IMR-90 (cell line): ENCODE measurements at regions not wholly inside any gene's neighbourhood (a gene's known extent, or its start where the extent isn't known, plus 50 kb on each side); places are given as distances from the start of the nearest gene placed in this dataset.

Experiments used
- CEBPB ChIP-seq: IDR thresholded peaks from 2 replicates; pipeline ENCODE4 v1.6.1; 2012; ENCODE audit warnings: low read depth, low read length, improper control_type of control experiment
- MAZ ChIP-seq: IDR thresholded peaks from 2 replicates; pipeline ENCODE4 v1.6.1; 2012; ENCODE audit warnings: low read depth, mild to moderate bottlenecking, low read length, improper control_type of control experiment, moderate library complexity, borderline replicate concordance
- MXI1 ChIP-seq: IDR thresholded peaks from 2 replicates; pipeline ENCODE4 v1.6.1; 2012; ENCODE audit warnings: low read depth, mild to moderate bottlenecking, low read length, moderate library complexity, borderline replicate concordance
- POLR2A ChIP-seq: IDR thresholded peaks from 2 replicates; pipeline ENCODE4 v1.6.1; 2012; ENCODE audit warnings: mild to moderate bottlenecking, low read depth, low read length
- RFX5 ChIP-seq: IDR thresholded peaks from 2 replicates; pipeline ENCODE4 v1.8.0; 2012; ENCODE audit warnings: low read depth, mild to moderate bottlenecking, low read length, moderate library complexity
- SMC3 ChIP-seq: fragments of 150-350 bp; IDR thresholded peaks from 2 replicates; pipeline ENCODE4 v1.6.1; 2016; ENCODE audit warnings: low read depth, mild to moderate bottlenecking, antibody characterized with exemption, low read length, moderate library complexity
- TF ChIP-seq, protein P1 (sequence below): fragments of 150-350 bp; IDR thresholded peaks from 2 replicates; pipeline ENCODE4 v1.6.1; 2017; ENCODE audit warnings: mild to moderate bottlenecking, antibody characterized with exemption, low read length, low read depth
- TF ChIP-seq, protein P2 (sequence below): conservative IDR thresholded peaks from 2 replicates; pipeline ENCODE4 v1.5.1; 2012; ENCODE audit warnings: mild to moderate bottlenecking, low read depth, low read length, improper control_type of control experiment

DNA sequence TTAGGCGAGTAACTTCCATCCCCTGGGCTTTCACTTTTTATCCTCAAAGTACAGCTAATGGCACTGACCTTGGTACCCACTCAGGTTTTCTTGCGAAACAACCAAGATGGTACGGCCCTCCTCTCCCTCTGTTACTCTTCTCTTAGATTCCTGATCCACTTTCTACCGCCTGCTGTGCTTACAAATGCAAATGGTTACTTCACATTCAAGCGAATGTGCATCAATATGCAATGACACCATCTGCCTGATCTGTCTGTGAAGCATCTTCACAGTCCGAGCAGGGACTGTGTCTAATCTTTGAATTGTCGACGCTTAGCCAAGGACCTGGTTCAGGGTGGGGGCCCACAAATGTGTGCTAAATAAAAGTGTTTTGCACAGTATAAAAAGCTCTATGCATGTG lies 112.2 kb downstream of the TRIB2 start:
- no peak for TF ChIP-seq MXI1
- TF ChIP-seq, protein P1, sequence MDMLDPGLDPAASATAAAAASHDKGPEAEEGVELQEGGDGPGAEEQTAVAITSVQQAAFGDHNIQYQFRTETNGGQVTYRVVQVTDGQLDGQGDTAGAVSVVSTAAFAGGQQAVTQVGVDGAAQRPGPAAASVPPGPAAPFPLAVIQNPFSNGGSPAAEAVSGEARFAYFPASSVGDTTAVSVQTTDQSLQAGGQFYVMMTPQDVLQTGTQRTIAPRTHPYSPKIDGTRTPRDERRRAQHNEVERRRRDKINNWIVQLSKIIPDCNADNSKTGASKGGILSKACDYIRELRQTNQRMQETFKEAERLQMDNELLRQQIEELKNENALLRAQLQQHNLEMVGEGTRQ = no peak
- TF ChIP-seq, protein P2, sequence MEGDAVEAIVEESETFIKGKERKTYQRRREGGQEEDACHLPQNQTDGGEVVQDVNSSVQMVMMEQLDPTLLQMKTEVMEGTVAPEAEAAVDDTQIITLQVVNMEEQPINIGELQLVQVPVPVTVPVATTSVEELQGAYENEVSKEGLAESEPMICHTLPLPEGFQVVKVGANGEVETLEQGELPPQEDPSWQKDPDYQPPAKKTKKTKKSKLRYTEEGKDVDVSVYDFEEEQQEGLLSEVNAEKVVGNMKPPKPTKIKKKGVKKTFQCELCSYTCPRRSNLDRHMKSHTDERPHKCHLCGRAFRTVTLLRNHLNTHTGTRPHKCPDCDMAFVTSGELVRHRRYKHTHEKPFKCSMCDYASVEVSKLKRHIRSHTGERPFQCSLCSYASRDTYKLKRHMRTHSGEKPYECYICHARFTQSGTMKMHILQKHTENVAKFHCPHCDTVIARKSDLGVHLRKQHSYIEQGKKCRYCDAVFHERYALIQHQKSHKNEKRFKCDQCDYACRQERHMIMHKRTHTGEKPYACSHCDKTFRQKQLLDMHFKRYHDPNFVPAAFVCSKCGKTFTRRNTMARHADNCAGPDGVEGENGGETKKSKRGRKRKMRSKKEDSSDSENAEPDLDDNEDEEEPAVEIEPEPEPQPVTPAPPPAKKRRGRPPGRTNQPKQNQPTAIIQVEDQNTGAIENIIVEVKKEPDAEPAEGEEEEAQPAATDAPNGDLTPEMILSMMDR = no peak
- no peak for TF ChIP-seq SMC3
- peak; percentile 14; the same call in 1 of the 2 replicates for TF ChIP-seq CEBPB
- TF ChIP-seq RFX5 = no peak
- TF ChIP-seq MAZ = no peak
- TF ChIP-seq POLR2A = no peak
